ENCODE measurements at regions not wholly inside any gene's neighbourhood (a gene's known extent, or its start where the extent isn't known, plus 50 kb on each side); places are given as distances from the start of the nearest gene placed in this dataset.

DNA sequence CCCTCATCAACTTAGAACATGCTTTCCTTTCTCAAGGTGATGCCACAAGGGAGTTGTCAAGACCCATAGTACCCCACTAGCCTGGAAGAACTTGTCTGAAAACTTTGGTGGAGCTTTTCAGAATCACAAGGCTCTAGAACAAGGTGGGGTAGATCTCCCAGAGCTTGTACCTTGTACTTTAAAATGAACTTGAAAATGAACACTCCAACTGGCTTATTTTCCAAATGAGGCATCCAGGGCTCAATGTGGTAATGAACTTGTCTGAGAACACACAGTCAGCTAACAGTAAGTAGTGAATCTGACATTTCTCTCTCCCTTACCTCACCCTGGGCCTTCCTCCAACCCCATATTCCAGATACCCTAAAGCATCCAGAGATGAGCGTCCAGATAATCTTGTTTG, 81.8 kb upstream of the THBS1 start:
- TF ChIP-seq, protein P1, sequence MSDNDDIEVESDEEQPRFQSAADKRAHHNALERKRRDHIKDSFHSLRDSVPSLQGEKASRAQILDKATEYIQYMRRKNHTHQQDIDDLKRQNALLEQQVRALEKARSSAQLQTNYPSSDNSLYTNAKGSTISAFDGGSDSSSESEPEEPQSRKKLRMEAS (CRISPR knock-in tag; IDR thresholded peaks at IDR 0.05) = no peak
- TF ChIP-seq, protein P2, sequence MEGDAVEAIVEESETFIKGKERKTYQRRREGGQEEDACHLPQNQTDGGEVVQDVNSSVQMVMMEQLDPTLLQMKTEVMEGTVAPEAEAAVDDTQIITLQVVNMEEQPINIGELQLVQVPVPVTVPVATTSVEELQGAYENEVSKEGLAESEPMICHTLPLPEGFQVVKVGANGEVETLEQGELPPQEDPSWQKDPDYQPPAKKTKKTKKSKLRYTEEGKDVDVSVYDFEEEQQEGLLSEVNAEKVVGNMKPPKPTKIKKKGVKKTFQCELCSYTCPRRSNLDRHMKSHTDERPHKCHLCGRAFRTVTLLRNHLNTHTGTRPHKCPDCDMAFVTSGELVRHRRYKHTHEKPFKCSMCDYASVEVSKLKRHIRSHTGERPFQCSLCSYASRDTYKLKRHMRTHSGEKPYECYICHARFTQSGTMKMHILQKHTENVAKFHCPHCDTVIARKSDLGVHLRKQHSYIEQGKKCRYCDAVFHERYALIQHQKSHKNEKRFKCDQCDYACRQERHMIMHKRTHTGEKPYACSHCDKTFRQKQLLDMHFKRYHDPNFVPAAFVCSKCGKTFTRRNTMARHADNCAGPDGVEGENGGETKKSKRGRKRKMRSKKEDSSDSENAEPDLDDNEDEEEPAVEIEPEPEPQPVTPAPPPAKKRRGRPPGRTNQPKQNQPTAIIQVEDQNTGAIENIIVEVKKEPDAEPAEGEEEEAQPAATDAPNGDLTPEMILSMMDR (IDR thresholded peaks at IDR 0.05) = no peak
- no peak for TF ChIP-seq FOXP1 (CRISPR knock-in tag; IDR thresholded peaks at IDR 0.05; ENCODE audit: borderline replicate concordance)
- no peak for TF ChIP-seq SMAD3 (CRISPR knock-in tag; IDR thresholded peaks at IDR 0.05; ENCODE audit: borderline replicate concordance)
- TF ChIP-seq NR3C1 (CRISPR knock-in tag; conservative IDR thresholded peaks at IDR 0.05; ENCODE audit: low read depth) = no peak
- TF ChIP-seq ARID4B (CRISPR knock-in tag; IDR thresholded peaks at IDR 0.05; ENCODE audit: borderline replicate concordance) = no peak
- no peak for TF ChIP-seq NR2C2 (CRISPR knock-in tag; IDR thresholded peaks at IDR 0.05)
- no peak for TF ChIP-seq CREB1 (CRISPR knock-in tag; IDR thresholded peaks at IDR 0.05)
- TF ChIP-seq TP53 (CRISPR knock-in tag; IDR thresholded peaks at IDR 0.05) = no peak
- no peak for TF ChIP-seq JUN (CRISPR knock-in tag; IDR thresholded peaks at IDR 0.05)
- TF ChIP-seq ZNF121 (CRISPR knock-in tag; IDR thresholded peaks at IDR 0.05) = no peak
- TF ChIP-seq CREM (CRISPR knock-in tag; IDR thresholded peaks at IDR 0.05) = no peak
